ENCODE measurements at regions not wholly inside any gene's neighbourhood (a gene's known extent, or its start where the extent isn't known, plus 50 kb on each side); places are given as distances from the start of the nearest gene placed in this dataset.

GRCh38 chr2:18924886-18925285, 335.5 kb upstream of the NT5C1B start:
- Histone ChIP-seq H3K4me2 (ENCODE audit: insufficient read depth, low read length) (no peak overlapping the region), H3K36me3 (ENCODE audit: control insufficient read depth in 2 of 2, extremely low read depth in 1 of 2, insufficient read depth in 2 of 2, low read length in 2 of 2) (no peaks in the 10 kb centered on the region), H3K9me3 (replicated peaks; ENCODE audit: control insufficient read depth, insufficient read depth, low read length) (no peaks in the 10 kb centered on the region), H3K9ac (replicated peaks; ENCODE audit: extremely low read depth, insufficient read depth, low read length) (no peak overlapping the region), H3K4me1 (ENCODE audit: control insufficient read depth, extremely low read depth, insufficient read depth, low read length) (no peaks in the 10 kb centered on the region), H3K4me3 (replicated peaks in 1 of 3; ENCODE audit: insufficient read depth in 1 of 3, low read depth in 1 of 3, low read length in 3 of 3) (no peak overlapping the region), H3K27me3 (ENCODE audit: control insufficient read depth in 2 of 2, insufficient read depth in 2 of 2, low read length in 2 of 2) (no peaks in the 10 kb centered on the region), H3K27ac (ENCODE audit: insufficient read depth, low read depth, low read length) (no peak overlapping the region), H4K20me1 (replicated peaks; ENCODE audit: control insufficient read depth, extremely low read depth, insufficient read depth, low read length) (no peaks in the 10 kb centered on the region), H3K79me2 (ENCODE audit: control insufficient read depth, insufficient read depth, low read length) (no peaks in the 10 kb centered on the region), H3K9me1 (replicated peaks; ENCODE audit: control insufficient read depth, extremely low read depth, insufficient read depth, low read length) (no peaks in the 10 kb centered on the region), H2AFZ (ENCODE audit: low read depth, low read length) (no peak overlapping the region)
- FAIRE-seq (no peak), DNase-seq (ENCODE audit: low read depth, low spot score) (no peak)
- ChIA-PET POLR2A (no interaction called here), CTCF (no interaction called here)
- intact Hi-C loops (cut with micrococcal nuclease) = no loop called here
- BruUV-seq (replicated peaks) = no TSS peak
- TF ChIP-seq CTCF (IDR thresholded peaks at IDR 0.05; ENCODE audit: extremely low read depth in 1 of 2, insufficient read depth in 1 of 2, low read depth in 1 of 2, low read length in 2 of 2) (no peak), EZH2 (IDR thresholded peaks at IDR 0.05; ENCODE audit: borderline replicate concordance, low read depth, low read length, severe bottlenecking) (no peak), MYC (IDR thresholded peaks at IDR 0.05; ENCODE audit: low read depth, low read length) (no peak), JUN (IDR thresholded peaks at IDR 0.05; ENCODE audit: borderline replicate concordance, insufficient read depth, insufficient read length, low read depth) (no peak)
- dilution Hi-C loops (cut with MboI; ENCODE audit: extremely low pct_ligation_motif_present, low sequenced_read_pairs) = no loop called here

GRCh38 chr2:18924386-18924785, 335.0 kb upstream of the NT5C1B start:
- POLR2A ChIA-PET = no interaction called here
- no peak overlapping the region for H3K27ac ChIP-seq (ENCODE audit: insufficient read depth, low read depth, low read length)
- H4K20me1 ChIP-seq (replicated peaks; ENCODE audit: control insufficient read depth, extremely low read depth, insufficient read depth, low read length) = no peaks in the 10 kb centered on the region
- H3K9me3 ChIP-seq (replicated peaks; ENCODE audit: control insufficient read depth, insufficient read depth, low read length) = no peaks in the 10 kb centered on the region
- no TSS peak for BruUV-seq (replicated peaks)
- no peak overlapping the region for H2AFZ ChIP-seq (ENCODE audit: low read depth, low read length)
- dilution Hi-C loops (cut with MboI; ENCODE audit: extremely low pct_ligation_motif_present, low sequenced_read_pairs) = no loop called here
- no peaks in the 10 kb centered on the region for H3K4me1 ChIP-seq (ENCODE audit: control insufficient read depth, extremely low read depth, insufficient read depth, low read length)
- no peak overlapping the region for H3K4me3 ChIP-seq (replicated peaks in 1 of 3; ENCODE audit: insufficient read depth in 1 of 3, low read depth in 1 of 3, low read length in 3 of 3)
- intact Hi-C loops (cut with micrococcal nuclease) = no loop called here
- H3K9me1 ChIP-seq (replicated peaks; ENCODE audit: control insufficient read depth, extremely low read depth, insufficient read depth, low read length) = no peaks in the 10 kb centered on the region
- CTCF ChIA-PET = no interaction called here
- H3K27me3 ChIP-seq (ENCODE audit: control insufficient read depth in 2 of 2, insufficient read depth in 2 of 2, low read length in 2 of 2) = no peaks in the 10 kb centered on the region
- DNase-seq (ENCODE audit: low read depth, low spot score) (no peak), FAIRE-seq (no peak)
- no peaks in the 10 kb centered on the region for H3K36me3 ChIP-seq (ENCODE audit: control insufficient read depth in 2 of 2, extremely low read depth in 1 of 2, insufficient read depth in 2 of 2, low read length in 2 of 2)
- TF ChIP-seq POLR2AphosphoS5 (IDR thresholded peaks at IDR 0.05; ENCODE audit: insufficient read depth, low read depth, low read length) (no peak), EZH2 (IDR thresholded peaks at IDR 0.05; ENCODE audit: borderline replicate concordance, low read depth, low read length, severe bottlenecking) (no peak), JUN (IDR thresholded peaks at IDR 0.05; ENCODE audit: borderline replicate concordance, insufficient read depth, insufficient read length, low read depth) (no peak), CTCF (IDR thresholded peaks at IDR 0.05; ENCODE audit: extremely low read depth in 1 of 2, insufficient read depth in 1 of 2, low read depth in 1 of 2, low read length in 2 of 2) (no peak), MYC (IDR thresholded peaks at IDR 0.05; ENCODE audit: low read depth, low read length) (no peak), FOS (IDR thresholded peaks at IDR 0.05; ENCODE audit: borderline replicate concordance, insufficient read depth, low read length) (no peak), GATA2 (IDR thresholded peaks at IDR 0.05; ENCODE audit: insufficient read depth, insufficient read length, low read depth, low read length) (no peak)
- TF ChIP-seq, protein P1, sequence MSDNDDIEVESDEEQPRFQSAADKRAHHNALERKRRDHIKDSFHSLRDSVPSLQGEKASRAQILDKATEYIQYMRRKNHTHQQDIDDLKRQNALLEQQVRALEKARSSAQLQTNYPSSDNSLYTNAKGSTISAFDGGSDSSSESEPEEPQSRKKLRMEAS (IDR thresholded peaks at IDR 0.05; ENCODE audit: insufficient read depth, insufficient read length) = no peak
- no peak overlapping the region for H3K4me2 ChIP-seq (ENCODE audit: insufficient read depth, low read length)
- no peak overlapping the region for H3K9ac ChIP-seq (replicated peaks; ENCODE audit: extremely low read depth, insufficient read depth, low read length)
- H3K79me2 ChIP-seq (ENCODE audit: control insufficient read depth, insufficient read depth, low read length) = no peaks in the 10 kb centered on the region

Measured in endothelial cell of umbilical vein (primary cell).